ENCODE measurements at regions not wholly inside any gene's neighbourhood (a gene's known extent, or its start where the extent isn't known, plus 50 kb on each side); places are given as distances from the start of the nearest gene placed in this dataset.

DNA sequence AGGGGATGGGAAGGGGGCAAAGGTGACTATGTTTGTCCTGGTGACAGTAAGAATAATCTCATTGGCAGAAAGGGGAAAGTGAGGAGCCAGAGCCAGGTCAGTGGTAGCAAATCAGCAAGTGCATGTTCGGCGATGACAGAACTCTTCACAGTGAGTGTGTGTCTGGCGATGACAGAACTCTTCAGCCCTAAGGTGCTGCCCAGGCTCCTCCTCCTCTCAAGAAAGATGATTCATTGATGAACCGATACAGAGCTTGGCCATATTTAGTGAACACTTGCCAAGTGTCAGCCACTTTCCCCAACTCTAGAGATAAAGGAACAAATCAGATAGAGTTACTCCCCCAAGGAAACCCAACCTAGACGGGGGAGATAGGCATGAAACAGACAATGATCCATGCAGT, 199.3 kb upstream of the UBL3 start:
- Histone ChIP-seq H3K9me2 (ENCODE audit: insufficient read depth, low read length) (no peaks in the 10 kb centered on the region), H4K20me1 (ENCODE audit: insufficient read depth, low read length) (no peaks in the 10 kb centered on the region), H2AFZ (ENCODE audit: low read length) (no peak overlapping the region), H3K4me2 (ENCODE audit: low read length) (no peak overlapping the region), H3K79me2 (ENCODE audit: insufficient read depth, low read depth, low read length) (no peaks in the 10 kb centered on the region), H3K4me3 (ENCODE audit: low read depth, low read length, poor library complexity, severe bottlenecking) (no peak overlapping the region), H3K4me1 (ENCODE audit: insufficient read depth, low read length, poor library complexity, severe bottlenecking) (no peaks in the 10 kb centered on the region), H3K9me3 (ENCODE audit: low read length) (no peaks in the 10 kb centered on the region), H3K27ac (ENCODE audit: low read depth, low read length, poor library complexity, severe bottlenecking) (no peak overlapping the region), H3K36me3 (ENCODE audit: insufficient read depth, low read length) (no peaks in the 10 kb centered on the region)
- BruUV-seq (replicated peaks) = no TSS peak
- POLR2A ChIA-PET = interaction anchor here (0.5 kb wide), 1 partner anchor 32 kb away, joined by 4 read pairs; no protein-coding TSS in a partner anchor
- no peak for DNase-seq (ENCODE audit: low spot score)
- TF ChIP-seq EZH2phosphoT487 (IDR thresholded peaks at IDR 0.05; ENCODE audit: borderline replicate concordance, low read depth, low read length) = no peak
- TF ChIP-seq, protein P1, sequence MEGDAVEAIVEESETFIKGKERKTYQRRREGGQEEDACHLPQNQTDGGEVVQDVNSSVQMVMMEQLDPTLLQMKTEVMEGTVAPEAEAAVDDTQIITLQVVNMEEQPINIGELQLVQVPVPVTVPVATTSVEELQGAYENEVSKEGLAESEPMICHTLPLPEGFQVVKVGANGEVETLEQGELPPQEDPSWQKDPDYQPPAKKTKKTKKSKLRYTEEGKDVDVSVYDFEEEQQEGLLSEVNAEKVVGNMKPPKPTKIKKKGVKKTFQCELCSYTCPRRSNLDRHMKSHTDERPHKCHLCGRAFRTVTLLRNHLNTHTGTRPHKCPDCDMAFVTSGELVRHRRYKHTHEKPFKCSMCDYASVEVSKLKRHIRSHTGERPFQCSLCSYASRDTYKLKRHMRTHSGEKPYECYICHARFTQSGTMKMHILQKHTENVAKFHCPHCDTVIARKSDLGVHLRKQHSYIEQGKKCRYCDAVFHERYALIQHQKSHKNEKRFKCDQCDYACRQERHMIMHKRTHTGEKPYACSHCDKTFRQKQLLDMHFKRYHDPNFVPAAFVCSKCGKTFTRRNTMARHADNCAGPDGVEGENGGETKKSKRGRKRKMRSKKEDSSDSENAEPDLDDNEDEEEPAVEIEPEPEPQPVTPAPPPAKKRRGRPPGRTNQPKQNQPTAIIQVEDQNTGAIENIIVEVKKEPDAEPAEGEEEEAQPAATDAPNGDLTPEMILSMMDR (conservative IDR thresholded peaks at IDR 0.05; ENCODE audit: low read length) = no peak
- intact Hi-C loops (cut with micrococcal nuclease; ENCODE audit: unreplicated experiment) = no loop called here
- CTCF ChIA-PET (ENCODE audit: unreplicated experiment) = no interaction called here

DNA sequence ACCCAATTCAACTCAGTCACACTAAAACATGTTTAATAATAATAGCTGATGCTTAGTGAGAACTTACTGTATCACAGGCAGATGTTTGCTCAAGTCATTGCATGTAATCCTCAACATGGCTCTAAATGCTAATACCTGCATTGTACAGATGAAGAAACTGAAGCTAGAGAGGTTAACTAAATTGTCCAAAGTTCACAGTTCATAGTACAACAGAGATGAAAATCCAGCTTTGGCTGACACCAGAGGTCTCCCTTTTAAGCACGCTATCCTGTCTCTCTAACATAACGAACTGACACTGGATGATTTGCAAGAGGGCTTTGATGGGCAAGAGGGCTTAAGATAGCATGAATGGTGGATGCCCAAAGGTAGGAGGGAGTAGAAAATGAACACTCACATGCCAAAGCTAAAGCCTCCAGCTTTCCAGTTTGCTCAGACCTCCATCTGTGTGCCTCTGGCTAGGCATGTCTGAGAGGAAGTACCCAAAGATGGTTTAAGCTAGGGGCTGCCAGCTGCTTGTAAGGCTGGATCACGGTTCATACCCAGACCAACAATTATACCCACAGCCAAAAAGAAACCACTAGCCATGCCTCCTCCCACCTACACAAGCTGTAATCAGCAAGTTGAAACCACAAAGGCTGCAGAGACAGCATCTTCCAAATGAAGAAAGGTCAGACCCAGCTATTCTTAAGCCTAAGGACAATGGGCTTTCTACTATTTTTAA, 196.9 kb upstream of the UBL3 start:
- TF ChIP-seq, protein P1 (conservative IDR thresholded peaks at IDR 0.05; ENCODE audit: low read length) = no peak
- TF ChIP-seq EZH2phosphoT487 (IDR thresholded peaks at IDR 0.05; ENCODE audit: borderline replicate concordance, low read depth, low read length) = no peak
- no peak for DNase-seq (ENCODE audit: low spot score)
- CTCF ChIA-PET (ENCODE audit: unreplicated experiment) = no interaction called here

DNA sequence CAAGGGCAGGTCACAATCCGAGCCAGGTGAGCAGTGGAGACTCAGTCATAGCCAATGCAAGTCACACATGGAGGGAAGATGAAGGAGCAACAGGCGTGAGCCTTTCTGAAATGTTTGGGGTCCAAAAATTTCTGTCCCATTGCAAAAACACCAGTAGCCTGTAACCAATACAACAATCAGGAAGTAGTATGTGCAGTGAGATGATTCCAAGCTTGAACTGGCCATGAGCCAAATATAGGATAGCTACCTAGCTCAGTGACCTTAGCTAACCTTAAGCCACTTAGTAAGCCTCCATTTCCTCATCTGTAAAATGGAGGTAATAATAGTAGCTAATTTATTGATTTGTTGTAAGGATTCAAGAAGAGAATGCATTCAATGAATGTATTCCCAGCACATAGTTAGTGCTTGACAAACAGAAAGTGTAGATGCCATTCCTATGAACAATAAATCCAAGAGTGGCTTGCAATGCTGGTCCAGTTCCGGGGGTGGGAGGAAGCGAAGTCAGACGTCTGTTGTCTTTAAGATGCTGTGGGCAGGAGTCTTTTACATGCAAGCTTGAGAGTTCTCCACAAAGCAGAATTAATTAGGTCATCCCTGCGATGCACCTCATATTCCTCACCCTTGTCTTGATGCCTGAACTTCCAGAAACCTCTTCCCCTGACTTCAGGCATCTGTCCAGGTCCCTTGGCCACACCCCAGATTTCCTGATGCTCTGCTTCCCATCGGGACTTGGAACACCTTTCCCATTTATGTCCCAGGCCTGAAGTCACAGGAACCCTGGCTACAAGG, 195.7 kb upstream of the UBL3 start:
- Histone ChIP-seq H3K9me2 (ENCODE audit: insufficient read depth, low read length) (no peaks in the 10 kb centered on the region), H3K36me3 (ENCODE audit: insufficient read depth, low read length) (no peaks in the 10 kb centered on the region), H3K4me2 (ENCODE audit: low read length) (no peak overlapping the region), H3K9me3 (ENCODE audit: low read length) (no peaks in the 10 kb centered on the region), H3K4me3 (ENCODE audit: low read depth, low read length, poor library complexity, severe bottlenecking) (no peak overlapping the region), H3K27ac (ENCODE audit: low read depth, low read length, poor library complexity, severe bottlenecking) (no peak overlapping the region), H3K4me1 (ENCODE audit: insufficient read depth, low read length, poor library complexity, severe bottlenecking) (no peaks in the 10 kb centered on the region), H4K20me1 (ENCODE audit: insufficient read depth, low read length) (no peaks in the 10 kb centered on the region), H3K79me2 (ENCODE audit: insufficient read depth, low read depth, low read length) (no peaks in the 10 kb centered on the region), H2AFZ (ENCODE audit: low read length) (no peak overlapping the region)
- ChIA-PET POLR2A (no interaction called here), CTCF (ENCODE audit: unreplicated experiment) (no interaction called here)
- intact Hi-C loops (cut with micrococcal nuclease; ENCODE audit: unreplicated experiment) = no loop called here
- BruUV-seq (replicated peaks) = no TSS peak
- TF ChIP-seq, protein P1 (conservative IDR thresholded peaks at IDR 0.05; ENCODE audit: low read length) = no peak
- TF ChIP-seq EZH2phosphoT487 (IDR thresholded peaks at IDR 0.05; ENCODE audit: borderline replicate concordance, low read depth, low read length) = no peak
- no peak for DNase-seq (ENCODE audit: low spot score)

More for the DNA sequence above, 196.9 kb upstream of the UBL3 start:
- no peaks in the 10 kb centered on the region for H3K4me1 ChIP-seq (ENCODE audit: insufficient read depth, low read length, poor library complexity, severe bottlenecking)
- BruUV-seq (replicated peaks) = no TSS peak
- no peaks in the 10 kb centered on the region for H3K9me3 ChIP-seq (ENCODE audit: low read length)
- no peak overlapping the region for H3K4me2 ChIP-seq (ENCODE audit: low read length)
- intact Hi-C loops (cut with micrococcal nuclease; ENCODE audit: unreplicated experiment) = no loop called here
- H3K79me2 ChIP-seq (ENCODE audit: insufficient read depth, low read depth, low read length) = no peaks in the 10 kb centered on the region
- H2AFZ ChIP-seq (ENCODE audit: low read length) = no peak overlapping the region
- no peak overlapping the region for H3K4me3 ChIP-seq (ENCODE audit: low read depth, low read length, poor library complexity, severe bottlenecking)
- H3K36me3 ChIP-seq (ENCODE audit: insufficient read depth, low read length) = no peaks in the 10 kb centered on the region
- no peaks in the 10 kb centered on the region for H4K20me1 ChIP-seq (ENCODE audit: insufficient read depth, low read length)
- POLR2A ChIA-PET = interaction anchor here (0.7 kb wide), 1 partner anchor 456 kb away, joined by 3 read pairs; no protein-coding TSS in a partner anchor
- no peak overlapping the region for H3K27ac ChIP-seq (ENCODE audit: low read depth, low read length, poor library complexity, severe bottlenecking)
- no peaks in the 10 kb centered on the region for H3K9me2 ChIP-seq (ENCODE audit: insufficient read depth, low read length)

All from OCI-LY7 (cell line).